ENCODE measurements at regions not wholly inside any gene's neighbourhood (a gene's known extent, or its start where the extent isn't known, plus 50 kb on each side); places are given as distances from the start of the nearest gene placed in this dataset.

DNA sequence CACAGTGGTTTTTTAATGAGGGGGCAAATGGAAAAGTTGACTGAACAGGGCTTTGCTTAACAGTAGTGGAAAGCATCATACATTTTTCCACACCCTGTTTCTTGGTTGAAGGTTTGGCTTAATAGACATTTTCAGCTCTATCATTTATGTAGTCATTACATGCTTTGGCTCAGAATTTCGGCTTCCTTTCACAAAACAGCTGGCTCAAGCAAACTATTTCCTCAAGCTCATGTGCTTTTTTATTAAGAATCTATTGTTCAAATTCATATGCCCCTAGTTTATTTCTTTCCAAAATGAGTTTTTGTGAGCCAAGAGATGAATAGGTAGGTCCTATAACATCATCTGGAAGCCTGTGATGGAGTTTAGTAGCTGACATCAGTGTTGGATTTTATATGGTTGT, 113.8 kb downstream of the SLITRK6 start:
- Histone ChIP-seq H3K27ac (ENCODE audit: low read depth, low read length, poor library complexity, severe bottlenecking) (no peak overlapping the region), H3K27me3 (replicated peaks; ENCODE audit: insufficient read depth, low read depth, low read length, poor library complexity) (no peaks in the 10 kb centered on the region), H3K4me1 (ENCODE audit: insufficient read depth, low read length, poor library complexity, severe bottlenecking) (no peaks in the 10 kb centered on the region), H3K4me3 (ENCODE audit: low read depth, low read length, poor library complexity, severe bottlenecking) (no peak overlapping the region), H3K36me3 (ENCODE audit: insufficient read depth, low read length, poor library complexity, severe bottlenecking) (no peaks in the 10 kb centered on the region), H3K9me3 (ENCODE audit: low read depth, low read length, poor library complexity, severe bottlenecking) (no peaks in the 10 kb centered on the region)
- POLR2A ChIA-PET (ENCODE audit: low non-redundant PET): no interaction called here
- no peak for TF ChIP-seq EZH2 (IDR thresholded peaks at IDR 0.05; ENCODE audit: borderline replicate concordance, low read depth, low read length, poor library complexity, severe bottlenecking)
- TF ChIP-seq, protein P1, sequence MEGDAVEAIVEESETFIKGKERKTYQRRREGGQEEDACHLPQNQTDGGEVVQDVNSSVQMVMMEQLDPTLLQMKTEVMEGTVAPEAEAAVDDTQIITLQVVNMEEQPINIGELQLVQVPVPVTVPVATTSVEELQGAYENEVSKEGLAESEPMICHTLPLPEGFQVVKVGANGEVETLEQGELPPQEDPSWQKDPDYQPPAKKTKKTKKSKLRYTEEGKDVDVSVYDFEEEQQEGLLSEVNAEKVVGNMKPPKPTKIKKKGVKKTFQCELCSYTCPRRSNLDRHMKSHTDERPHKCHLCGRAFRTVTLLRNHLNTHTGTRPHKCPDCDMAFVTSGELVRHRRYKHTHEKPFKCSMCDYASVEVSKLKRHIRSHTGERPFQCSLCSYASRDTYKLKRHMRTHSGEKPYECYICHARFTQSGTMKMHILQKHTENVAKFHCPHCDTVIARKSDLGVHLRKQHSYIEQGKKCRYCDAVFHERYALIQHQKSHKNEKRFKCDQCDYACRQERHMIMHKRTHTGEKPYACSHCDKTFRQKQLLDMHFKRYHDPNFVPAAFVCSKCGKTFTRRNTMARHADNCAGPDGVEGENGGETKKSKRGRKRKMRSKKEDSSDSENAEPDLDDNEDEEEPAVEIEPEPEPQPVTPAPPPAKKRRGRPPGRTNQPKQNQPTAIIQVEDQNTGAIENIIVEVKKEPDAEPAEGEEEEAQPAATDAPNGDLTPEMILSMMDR (conservative IDR thresholded peaks at IDR 0.05; ENCODE audit: low read depth, low read length): no peak
- DNase-seq (ENCODE audit: low spot score): no peak
- BruUV-seq (replicated peaks): no TSS peak
- intact Hi-C loops (cut with micrococcal nuclease; ENCODE audit: unreplicated experiment): no loop called here
- CTCF ChIA-PET: no interaction called here

DNA sequence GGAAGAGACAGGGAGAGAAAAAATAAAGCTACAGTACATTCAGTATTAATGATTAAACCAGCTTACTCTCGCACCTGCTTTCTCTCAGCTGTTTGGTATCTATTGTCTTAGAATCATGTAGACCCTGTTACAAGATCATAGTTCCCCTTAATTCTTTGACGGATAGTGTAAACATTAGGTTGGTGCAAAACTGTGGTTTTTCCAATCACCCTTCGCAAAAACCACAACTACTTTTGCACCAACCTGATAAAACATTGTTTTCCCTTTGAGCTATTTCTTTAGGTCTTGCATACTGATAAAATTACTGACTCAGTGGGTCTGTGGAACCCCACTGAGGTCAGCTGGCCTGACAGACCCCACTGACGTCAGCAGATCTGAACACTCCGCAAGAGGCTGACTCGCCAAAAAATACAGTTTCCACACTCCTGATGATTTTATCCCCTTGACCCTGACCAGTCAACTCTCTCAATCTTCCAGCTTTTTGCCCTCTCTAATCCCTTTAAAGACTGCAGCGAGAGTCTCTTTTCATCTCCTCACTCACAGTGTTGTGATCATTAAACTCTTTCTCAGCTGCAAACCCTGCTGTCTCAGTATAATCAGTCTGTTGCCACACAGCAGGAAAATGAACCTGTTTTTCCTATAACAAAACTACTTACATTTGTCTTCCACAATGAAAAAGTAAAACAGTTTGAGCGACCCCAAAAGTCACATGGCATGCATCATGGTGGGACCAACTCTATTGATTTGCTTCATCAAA, 123.9 kb downstream of the SLITRK6 start:
- DNase-seq (ENCODE audit: low spot score): no peak
- BruUV-seq (replicated peaks): no TSS peak
- intact Hi-C loops (cut with micrococcal nuclease; ENCODE audit: unreplicated experiment): no loop called here
- Histone ChIP-seq H3K9me3 (ENCODE audit: low read depth, low read length, poor library complexity, severe bottlenecking) (peaks cover 16% of the 10 kb centered on the region), H3K4me1 (ENCODE audit: insufficient read depth, low read length, poor library complexity, severe bottlenecking) (no peaks in the 10 kb centered on the region), H3K27me3 (replicated peaks; ENCODE audit: insufficient read depth, low read depth, low read length, poor library complexity) (no peaks in the 10 kb centered on the region), H3K36me3 (ENCODE audit: insufficient read depth, low read length, poor library complexity, severe bottlenecking) (no peaks in the 10 kb centered on the region), H3K27ac (ENCODE audit: low read depth, low read length, poor library complexity, severe bottlenecking) (no peak overlapping the region), H3K4me3 (ENCODE audit: low read depth, low read length, poor library complexity, severe bottlenecking) (no peak overlapping the region)
- ChIA-PET CTCF (no interaction called here), POLR2A (ENCODE audit: low non-redundant PET) (no interaction called here)
- TF ChIP-seq, protein P1 (conservative IDR thresholded peaks at IDR 0.05; ENCODE audit: low read depth, low read length): no peak
- no peak for TF ChIP-seq EZH2 (IDR thresholded peaks at IDR 0.05; ENCODE audit: borderline replicate concordance, low read depth, low read length, poor library complexity, severe bottlenecking)

DNA sequence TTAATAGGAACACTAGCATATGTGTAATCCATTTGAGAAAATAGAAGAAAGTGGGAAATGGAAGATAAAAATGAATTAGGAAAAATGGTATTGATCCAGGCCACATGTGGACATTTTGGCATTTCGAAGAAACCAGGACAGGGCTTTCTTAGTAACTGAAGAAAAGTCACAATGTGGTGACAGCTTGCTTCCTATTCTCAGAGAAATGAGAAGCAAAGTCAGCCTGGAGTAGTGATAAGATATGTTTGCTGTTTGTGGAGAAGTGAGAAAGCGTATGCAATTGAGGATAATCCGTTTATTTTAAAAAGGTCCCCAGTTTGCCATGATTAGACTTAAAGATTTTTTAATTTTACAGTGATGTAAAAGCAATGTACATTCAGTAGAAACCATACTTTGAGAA, 127.9 kb downstream of the SLITRK6 start:
- H3K4me1 ChIP-seq (ENCODE audit: insufficient read depth, low read length, poor library complexity, severe bottlenecking): peaks cover under 1% of the 10 kb centered on the region
- no TSS peak for BruUV-seq (replicated peaks)
- intact Hi-C loops (cut with micrococcal nuclease; ENCODE audit: unreplicated experiment): no loop called here
- ChIA-PET CTCF (no interaction called here), POLR2A (ENCODE audit: low non-redundant PET) (no interaction called here)
- H3K27ac ChIP-seq (ENCODE audit: low read depth, low read length, poor library complexity, severe bottlenecking): no peak overlapping the region
- DNase-seq (ENCODE audit: low spot score): no peak
- H3K4me3 ChIP-seq (ENCODE audit: low read depth, low read length, poor library complexity, severe bottlenecking): no peak overlapping the region
- peaks cover 15% of the 10 kb centered on the region for H3K9me3 ChIP-seq (ENCODE audit: low read depth, low read length, poor library complexity, severe bottlenecking)
- H3K36me3 ChIP-seq (ENCODE audit: insufficient read depth, low read length, poor library complexity, severe bottlenecking): no peaks in the 10 kb centered on the region
- TF ChIP-seq EZH2 (IDR thresholded peaks at IDR 0.05; ENCODE audit: borderline replicate concordance, low read depth, low read length, poor library complexity, severe bottlenecking): no peak
- TF ChIP-seq, protein P1 (conservative IDR thresholded peaks at IDR 0.05; ENCODE audit: low read depth, low read length): no peak
- no peaks in the 10 kb centered on the region for H3K27me3 ChIP-seq (replicated peaks; ENCODE audit: insufficient read depth, low read depth, low read length, poor library complexity)
